A673 (cell line): ENCODE measurements at regions not wholly inside any gene's neighbourhood (a gene's known extent, or its start where the extent isn't known, plus 50 kb on each side); places are given as distances from the start of the nearest gene placed in this dataset.

Source experiments
- BruUV-seq: library from RNA; stranded (reverse); fragments of 400-500 nt; replicated peaks from 2 replicates; lab custom pipeline; 2021; lab: Mats Ljungman, UMichigan
- CTCF ChIA-PET: fragments of 300-600 bp; sonication (Branson Sonifier 250); formaldehyde crosslinking; loops from one replicate; lab custom pipeline; 2022; ENCODE audit warnings: antibody characterized with exemption; lab: Charles Lee
- POLR2A ChIA-PET: fragments of 300-600 bp; sonication (Branson Sonifier 250); formaldehyde crosslinking; loops from one replicate; lab custom pipeline; 2022; ENCODE audit warnings: antibody characterized with exemption; ENCODE audit not compliant: low non-redundant PET; lab: Charles Lee
- DNase-seq: peaks from one replicate; pipeline ENCODE4 v3.0.0-alpha.2; 2015; ENCODE audit warnings: low spot score
- H3K27ac ChIP-seq: fragments of 200-600 bp; sonication (generic); 2 replicates; pipeline ENCODE4 v1.5.1; 2016; ENCODE audit warnings: mixed run types, low read depth, mild to moderate bottlenecking, mixed read lengths, antibody characterized with exemption, low read length; ENCODE audit not compliant: poor library complexity, severe bottlenecking
- H3K27me3 ChIP-seq: fragments of 200-600 bp; sonication (generic); replicated peaks from 2 replicates; pipeline ENCODE4 v1.6.1; 2017; ENCODE audit warnings: mixed run types, low read depth, mild to moderate bottlenecking, mixed read lengths, antibody characterized with exemption, low read length; ENCODE audit not compliant: insufficient read depth, poor library complexity
- H3K36me3 ChIP-seq: fragments of 200-600 bp; sonication (generic); 2 replicates; pipeline ENCODE4 v1.6.1; 2016; ENCODE audit warnings: mixed run types, mild to moderate bottlenecking, mixed read lengths, antibody characterized with exemption, low read length; ENCODE audit not compliant: insufficient read depth, poor library complexity, severe bottlenecking
- H3K4me1 ChIP-seq: fragments of 200-600 bp; sonication (generic); 2 replicates; pipeline ENCODE4 v1.6.1; 2017; ENCODE audit warnings: mixed run types, mild to moderate bottlenecking, mixed read lengths, antibody characterized with exemption, low read length; ENCODE audit not compliant: insufficient read depth, poor library complexity, severe bottlenecking
- H3K4me3 ChIP-seq: fragments of 200-600 bp; sonication (generic); 2 replicates; pipeline ENCODE4 v1.5.1; 2016; ENCODE audit warnings: low read depth, mixed run types, mild to moderate bottlenecking, mixed read lengths, low read length; ENCODE audit not compliant: poor library complexity, severe bottlenecking
- H3K9me3 ChIP-seq: fragments of 200-600 bp; sonication (generic); 2 replicates; pipeline ENCODE4 v1.6.1; 2016; ENCODE audit warnings: mixed run types, low read depth, mild to moderate bottlenecking, mixed read lengths, antibody characterized with exemption, low read length; ENCODE audit not compliant: poor library complexity, severe bottlenecking
- EZH2 ChIP-seq: fragments of 200-600 bp; sonication (generic); IDR thresholded peaks from 2 replicates; pipeline ENCODE4 v1.6.1; 2017; ENCODE audit warnings: borderline replicate concordance, low read depth, mild to moderate bottlenecking, mixed read lengths, antibody characterized with exemption, low read length; ENCODE audit not compliant: poor library complexity, severe bottlenecking
- intact Hi-C: fragments of 100-400 bp; cut with micrococcal nuclease; formaldehyde crosslinking; loops from one replicate; pipeline ENCODE4 v1.10.0; 2022; ENCODE audit not compliant: unreplicated experiment
- TF ChIP-seq, protein P1 (sequence below): fragments of 300-800, 200-600 bp; sonication (generic); conservative IDR thresholded peaks from 2 replicates; pipeline ENCODE4 v1.5.1; 2017; ENCODE audit warnings: low read depth, mild to moderate bottlenecking, antibody characterized with exemption, low read length, moderate library complexity, mixed read lengths

GRCh38 chr1:50352428-50352827 lies 70.8 kb downstream of the DMRTA2 start:
- intact Hi-C loops, result no loop called here
- Histone ChIP-seq H3K36me3 (no peaks in the 10 kb centered on the region), H3K4me1 (no peaks in the 10 kb centered on the region), H3K9me3 (no peaks in the 10 kb centered on the region), H3K4me3 (no peak overlapping the region), H3K27me3 (peaks cover 6% of the 10 kb centered on the region), H3K27ac (no peak overlapping the region)
- POLR2A ChIA-PET, result no interaction called here
- DNase-seq, result no peak
- TF ChIP-seq EZH2, result no peak
- TF ChIP-seq, protein P1, sequence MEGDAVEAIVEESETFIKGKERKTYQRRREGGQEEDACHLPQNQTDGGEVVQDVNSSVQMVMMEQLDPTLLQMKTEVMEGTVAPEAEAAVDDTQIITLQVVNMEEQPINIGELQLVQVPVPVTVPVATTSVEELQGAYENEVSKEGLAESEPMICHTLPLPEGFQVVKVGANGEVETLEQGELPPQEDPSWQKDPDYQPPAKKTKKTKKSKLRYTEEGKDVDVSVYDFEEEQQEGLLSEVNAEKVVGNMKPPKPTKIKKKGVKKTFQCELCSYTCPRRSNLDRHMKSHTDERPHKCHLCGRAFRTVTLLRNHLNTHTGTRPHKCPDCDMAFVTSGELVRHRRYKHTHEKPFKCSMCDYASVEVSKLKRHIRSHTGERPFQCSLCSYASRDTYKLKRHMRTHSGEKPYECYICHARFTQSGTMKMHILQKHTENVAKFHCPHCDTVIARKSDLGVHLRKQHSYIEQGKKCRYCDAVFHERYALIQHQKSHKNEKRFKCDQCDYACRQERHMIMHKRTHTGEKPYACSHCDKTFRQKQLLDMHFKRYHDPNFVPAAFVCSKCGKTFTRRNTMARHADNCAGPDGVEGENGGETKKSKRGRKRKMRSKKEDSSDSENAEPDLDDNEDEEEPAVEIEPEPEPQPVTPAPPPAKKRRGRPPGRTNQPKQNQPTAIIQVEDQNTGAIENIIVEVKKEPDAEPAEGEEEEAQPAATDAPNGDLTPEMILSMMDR, result no peak
- no TSS peak for BruUV-seq
- CTCF ChIA-PET, result no interaction called here

DNA sequence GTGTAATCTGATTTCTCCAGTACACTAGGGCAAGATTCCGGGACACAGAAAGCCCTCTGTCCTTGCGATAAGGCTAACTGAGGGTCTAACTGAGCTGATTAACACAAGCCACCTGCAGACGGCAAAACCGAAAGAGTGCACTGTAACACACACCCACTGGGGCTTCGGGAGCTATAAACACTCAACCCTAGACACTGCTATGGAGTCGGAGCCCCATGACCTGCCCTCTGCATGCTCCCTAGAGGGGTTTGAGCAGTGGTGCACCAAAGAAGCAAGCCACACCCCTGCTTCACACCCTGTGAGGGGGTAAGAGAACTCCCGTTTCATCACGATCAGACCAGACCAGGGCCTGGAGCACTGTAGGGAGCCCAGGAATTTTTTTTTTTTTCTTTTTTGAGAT lies 72.4 kb downstream of the DMRTA2 start:
- ChIA-PET POLR2A (no interaction called here), CTCF (interaction anchor here (0.6 kb wide), 1 partner anchor 897 kb away, joined by 4 read pairs; no protein-coding TSS in a partner anchor)
- Histone ChIP-seq H3K9me3 (no peaks in the 10 kb centered on the region), H3K4me3 (no peak overlapping the region), H3K27ac (no peak overlapping the region), H3K27me3 (peaks cover 6% of the 10 kb centered on the region), H3K36me3 (no peaks in the 10 kb centered on the region), H3K4me1 (no peaks in the 10 kb centered on the region)
- no TSS peak for BruUV-seq
- intact Hi-C loops, result no loop called here
- DNase-seq, result no peak
- TF ChIP-seq, protein P1, result no peak
- no peak for TF ChIP-seq EZH2

GRCh38 chr1:50350421-50350820 lies 72.8 kb downstream of the DMRTA2 start:
- intact Hi-C loops, result no loop called here
- ChIA-PET CTCF (no interaction called here), POLR2A (no interaction called here)
- no TSS peak for BruUV-seq
- TF ChIP-seq, protein P1, result no peak
- TF ChIP-seq EZH2, result no peak
- DNase-seq, result no peak
- Histone ChIP-seq H3K4me3 (no peak overlapping the region), H3K27ac (no peak overlapping the region), H3K27me3 (peaks cover 2% of the 10 kb centered on the region), H3K4me1 (no peaks in the 10 kb centered on the region), H3K36me3 (no peaks in the 10 kb centered on the region), H3K9me3 (no peaks in the 10 kb centered on the region)
